Ovary (tissue), 7 donors: ENCODE measurements at regions not wholly inside any gene's neighbourhood (a gene's known extent, or its start where the extent isn't known, plus 50 kb on each side); places are given as distances from the start of the nearest gene placed in this dataset.

ENCODE experiments used
- DNase-seq, 5 donors: peaks; one replicate each; pipeline ENCODE4 v3.0.0-alpha.2; 2019 to 2020
- H3K27ac ChIP-seq, 2 donors: fragments of 200-600 bp; one replicate each; pipeline versions ENCODE4 v1.5.1 to v1.8.0; 2019 to 2022
- H3K27me3 ChIP-seq: fragments of 200-600 bp; one replicate; pipeline ENCODE4 v1.8.0; 2022
- H3K36me3 ChIP-seq: fragments of 200-600 bp; sonication (generic); one replicate; pipeline ENCODE4 v1.5.1; 2019
- H3K4me1 ChIP-seq: one replicate; pipeline ENCODE4 v1.8.1; 2013; ENCODE audit warnings: mild to moderate bottlenecking, moderate library complexity; ENCODE audit not compliant: insufficient read depth
- H3K4me3 ChIP-seq: fragments of 200-600 bp; sonication (generic); one replicate; pipeline ENCODE4 v1.5.1; 2017
- H3K9me3 ChIP-seq, 2 donors: fragments of 200-600 bp in 1 of 2; sonication (generic) in 1 of 2; one replicate each; pipeline versions ENCODE4 v1.5.1 to v1.8.1; 2013 to 2019; ENCODE audit warnings: mild to moderate bottlenecking in 1 of 2, moderate library complexity in 1 of 2
- CTCF ChIP-seq, 3 donors: fragments of 450-650 bp in 2 of 3; fragments of 200-600 bp in 1 of 3; IDR thresholded peaks; one replicate each; pipeline versions ENCODE4 v1.5.1 to v1.8.0; 2016 to 2022; ENCODE audit warnings: antibody characterized with exemption in 3 of 3, mild to moderate bottlenecking in 1 of 3
- EP300 ChIP-seq: sonication (generic); formaldehyde crosslinking; IDR thresholded peaks from one replicate; pipeline ENCODE4 v1.6.1; 2017; ENCODE audit warnings: antibody characterized with exemption
- POLR2A ChIP-seq: fragments of 450-650 bp; IDR thresholded peaks from one replicate; pipeline ENCODE4 v1.6.1; 2017; ENCODE audit warnings: antibody characterized with exemption, mild to moderate bottlenecking, moderate library complexity
- WGBS, 3 donors: extraction: QIAGEN DNeasy Blood & Tissue Kit in 1 of 3; methylation state at CpG; one replicate each; pipeline versions ENCODE4 v1.1.5 to v1.1.7; 2013 to 2017; 5-methylcytosine and 5-hydroxymethylcytosine counted together
- intact Hi-C, 4 donors: fragments of 100-400 bp; cut with DNase I; formaldehyde crosslinking; loops; one replicate each; pipeline versions ENCODE4 v1.11.0 to v1.15.1; 2022 to 2023
- donor health status: DM: no; HTN: no; CAD: no; lungs with moderate emphysema.
- donor health status: DM: no; HTN: no; CAD: no.
- donor health status: Bipolar disorder and iron deficiency.
- donor health status: DM: no; HTN: no; CAD: no.
- donor health status: DM: yes; HTN: yes; CAD: no.

GRCh38 chr4:27366104-27366823, 505.6 kb downstream of the STIM2 start:
- no peak overlapping the region for H3K27ac ChIP-seq
- TF ChIP-seq EP300 (no peak), POLR2A (no peak), CTCF (IDR thresholded peaks at IDR 0.05) (no peak)
- 35 to 43% (median 41%) methylated on average over 2 of the region's 2 CpGs for WGBS, 3 donors
- H3K4me1 ChIP-seq, result peaks cover 1% of the 10 kb centered on the region
- H3K9me3 ChIP-seq, result no peaks in the 10 kb centered on the region
- no peaks in the 10 kb centered on the region for H3K27me3 ChIP-seq
- no peak for DNase-seq
- intact Hi-C loops, result no loop called here
- no peak overlapping the region for H3K4me3 ChIP-seq
- no peaks in the 10 kb centered on the region for H3K36me3 ChIP-seq

GRCh38 chr4:27368781-27369180, 508.1 kb downstream of the STIM2 start:
- Histone ChIP-seq H3K4me3 (no peak overlapping the region), H3K4me1 (no peaks in the 10 kb centered on the region), H3K27me3 (no peaks in the 10 kb centered on the region), H3K36me3 (no peaks in the 10 kb centered on the region), H3K9me3 (no peaks in the 10 kb centered on the region), H3K27ac (no peak overlapping the region)
- no peak for TF ChIP-seq POLR2A
- TF ChIP-seq EP300, result no peak
- TF ChIP-seq CTCF (IDR thresholded peaks at IDR 0.05), result no peak
- DNase-seq, result no peak
- intact Hi-C loops, result no loop called here
- WGBS, 3 donors, result 90 to 93% (median 92%) methylated on average over 1 of the region's 1 CpG

GRCh38 chr4:27381815-27382214, 521.2 kb downstream of the STIM2 start:
- no peaks in the 10 kb centered on the region for H3K9me3 ChIP-seq
- no peak overlapping the region for H3K27ac ChIP-seq
- intact Hi-C loops, result no loop called here
- no peak for TF ChIP-seq POLR2A
- TF ChIP-seq CTCF (IDR thresholded peaks at IDR 0.05), result no peak
- TF ChIP-seq EP300, result no peak
- DNase-seq, result no peak
- 79 to 83% (median 82%) methylated on average over 4 of the region's 4 CpGs for WGBS, 3 donors
- no peaks in the 10 kb centered on the region for H3K36me3 ChIP-seq
- no peak overlapping the region for H3K4me3 ChIP-seq
- no peaks in the 10 kb centered on the region for H3K27me3 ChIP-seq
- no peaks in the 10 kb centered on the region for H3K4me1 ChIP-seq

- Histone ChIP-seq H3K9me3 (no peaks in the 10 kb centered on the region), H3K4me1 (no peaks in the 10 kb centered on the region), H3K36me3 (no peaks in the 10 kb centered on the region), H3K27me3 (no peaks in the 10 kb centered on the region), H3K4me3 (no peak overlapping the region), H3K27ac (no peak overlapping the region)
- intact Hi-C loops, result no loop called here
- WGBS, 3 donors, result 81 to 91% (median 88%) methylated on average over 1 of the region's 1 CpG
- TF ChIP-seq CTCF (IDR thresholded peaks at IDR 0.05) (no peak), POLR2A (no peak), EP300 (no peak)
- DNase-seq, result no peak
These were observed 527.1 kb downstream of the STIM2 start for GRCh38 chr4:27387711-27388110.
